Trophoblast cell (in vitro differentiated cells and primary cell): ENCODE measurements at regions not wholly inside any gene's neighbourhood (a gene's known extent, or its start where the extent isn't known, plus 50 kb on each side); places are given as distances from the start of the nearest gene placed in this dataset.

Experiments used
- DNase-seq, 2 donors: peaks; one replicate each; pipeline ENCODE4 v3.0.0-alpha.2; 2016
- H2AFZ ChIP-seq: 2 replicates; pipeline ENCODE4 v1.6.1; 2013; ENCODE audit warnings: low read length, moderate library complexity, mild to moderate bottlenecking; ENCODE audit not compliant: insufficient read depth, poor library complexity
- H2AK5ac ChIP-seq: 2 replicates; pipeline ENCODE4 v1.6.1; 2013; ENCODE audit warnings: mild to moderate bottlenecking, low read length
- H2BK120ac ChIP-seq: 2 replicates; pipeline ENCODE4 v1.6.1; 2013; ENCODE audit warnings: low read length, mild to moderate bottlenecking, moderate library complexity; ENCODE audit not compliant: insufficient read depth, poor library complexity
- H2BK12ac ChIP-seq: 2 replicates; pipeline ENCODE4 v1.6.1; 2013; ENCODE audit warnings: mild to moderate bottlenecking, low read length, moderate library complexity
- H2BK5ac ChIP-seq: 2 replicates; pipeline ENCODE4 v1.6.1; 2013; ENCODE audit warnings: low read length, low read depth, moderate library complexity, mild to moderate bottlenecking; ENCODE audit not compliant: poor library complexity
- H3K14ac ChIP-seq: 2 replicates; pipeline ENCODE4 v1.6.1; 2013; ENCODE audit warnings: mild to moderate bottlenecking, low read length
- H3K18ac ChIP-seq: 2 replicates; pipeline ENCODE4 v1.6.1; 2013; ENCODE audit warnings: mild to moderate bottlenecking, low read length
- H3K23ac ChIP-seq: 2 replicates; pipeline ENCODE4 v1.6.1; 2013; ENCODE audit warnings: low read length
- H3K27ac ChIP-seq: 2 replicates; pipeline ENCODE4 v1.5.1; 2013; ENCODE audit warnings: low read depth, mild to moderate bottlenecking, inconsistent platforms, low read length, moderate library complexity
- H3K27me3 ChIP-seq: 2 replicates; pipeline ENCODE4 v1.6.1; 2013; ENCODE audit warnings: inconsistent platforms, mild to moderate bottlenecking, low read length, moderate library complexity; ENCODE audit not compliant: insufficient read depth
- H3K36me3 ChIP-seq, 2 experiments: 1 replicate in 1 of 2; 2 replicates in 1 of 2; pipeline ENCODE4 v1.6.1; 2013; ENCODE audit warnings: low read length in 2 of 2, mild to moderate bottlenecking in 2 of 2, moderate library complexity in 1 of 2; ENCODE audit not compliant: insufficient read depth in 2 of 2, control insufficient read depth in 1 of 2
- H3K4ac ChIP-seq: 2 replicates; pipeline ENCODE4 v1.6.1; 2013; ENCODE audit warnings: low read depth, mild to moderate bottlenecking, low read length, moderate library complexity
- H3K4me1 ChIP-seq, 2 experiments: 1 replicate in 1 of 2; 2 replicates in 1 of 2; pipeline ENCODE4 v1.6.1; 2013; ENCODE audit warnings: low read length in 2 of 2, mild to moderate bottlenecking in 2 of 2, moderate library complexity in 1 of 2; ENCODE audit not compliant: insufficient read depth in 2 of 2, control insufficient read depth in 1 of 2
- H3K4me2 ChIP-seq: 2 replicates; pipeline ENCODE4 v1.6.1; 2013; ENCODE audit warnings: inconsistent platforms, mild to moderate bottlenecking, low read length, moderate library complexity
- H3K4me3 ChIP-seq: 2 replicates; pipeline ENCODE4 v1.5.1; 2013; ENCODE audit warnings: mild to moderate bottlenecking, low read depth, low read length, inconsistent platforms
- H3K79me1 ChIP-seq: one replicate; pipeline ENCODE4 v1.6.1; 2013; ENCODE audit warnings: low read length
- H3K79me2 ChIP-seq: 2 replicates; pipeline ENCODE4 v1.6.1; 2013; ENCODE audit warnings: low read length, mild to moderate bottlenecking; ENCODE audit not compliant: control insufficient read depth, insufficient read depth, poor library complexity
- H3K9ac ChIP-seq: 2 replicates; pipeline ENCODE4 v1.6.1; 2013; ENCODE audit warnings: mild to moderate bottlenecking, low read length
- H3K9me3 ChIP-seq: 2 replicates; pipeline ENCODE4 v1.6.1; 2013; ENCODE audit warnings: low read depth, mild to moderate bottlenecking, control low read depth, inconsistent platforms, low read length; ENCODE audit not compliant: insufficient read depth
- H4K12ac ChIP-seq: 2 replicates; pipeline ENCODE4 v1.6.1; 2013; ENCODE audit warnings: low read depth, mild to moderate bottlenecking, low read length, moderate library complexity
- H4K8ac ChIP-seq: 2 replicates; pipeline ENCODE4 v1.6.1; 2013; ENCODE audit warnings: low read depth, mild to moderate bottlenecking, low read length, moderate library complexity
- H4K91ac ChIP-seq: one replicate; pipeline ENCODE4 v1.6.1; 2013; ENCODE audit warnings: low read depth, mild to moderate bottlenecking, low read length, moderate library complexity
- WGBS: extraction: QIAGEN DNeasy Blood & Tissue Kit; methylation state at CpG from one replicate; pipeline ENCODE4 v1.1.7; 2013; ENCODE audit warnings: missing lambda C conversion rate; ENCODE audit not compliant: insufficient read length, insufficient coverage; ENCODE audit errors: extremely low coverage; 5-methylcytosine and 5-hydroxymethylcytosine counted together

GRCh38 chr22:47724030-47724429 is 961.6 kb downstream of the TBC1D22A start:
- no peak overlapping the region for H4K91ac ChIP-seq
- no peaks in the 10 kb centered on the region for H3K79me2 ChIP-seq
- no peak overlapping the region for H3K27ac ChIP-seq
- no peak overlapping the region for H4K12ac ChIP-seq
- WGBS = no CpG with 5 or more reads among the region's 5 CpGs
- H3K36me3 ChIP-seq = no peaks in the 10 kb centered on the region
- no peak overlapping the region for H3K14ac ChIP-seq
- no peak overlapping the region for H2BK12ac ChIP-seq
- no peak overlapping the region for H3K18ac ChIP-seq
- no peak overlapping the region for H2AFZ ChIP-seq
- no peak overlapping the region for H2AK5ac ChIP-seq
- no peaks in the 10 kb centered on the region for H3K9me3 ChIP-seq
- no peak for DNase-seq
- no peak overlapping the region for H2BK120ac ChIP-seq
- H3K27me3 ChIP-seq = no peaks in the 10 kb centered on the region
- H3K4me3 ChIP-seq = no peak overlapping the region
- no peaks in the 10 kb centered on the region for H3K79me1 ChIP-seq
- H2BK5ac ChIP-seq = no peak overlapping the region
- no peaks in the 10 kb centered on the region for H3K4me1 ChIP-seq
- no peak overlapping the region for H3K4ac ChIP-seq
- no peak overlapping the region for H4K8ac ChIP-seq
- no peak overlapping the region for H3K9ac ChIP-seq
- no peak overlapping the region for H3K4me2 ChIP-seq
- H3K23ac ChIP-seq = no peak overlapping the region

- WGBS = no CpG with 5 or more reads among the region's 3 CpGs
- H3K27ac ChIP-seq = no peak overlapping the region
- no peak overlapping the region for H2BK5ac ChIP-seq
These were observed 955.9 kb downstream of the TBC1D22A start for GRCh38 chr22:47718337-47718736.

GRCh38 chr22:47716890-47717615 is 954.6 kb downstream of the TBC1D22A start:
- no peak overlapping the region for H3K4ac ChIP-seq
- H2AFZ ChIP-seq = no peak overlapping the region
- no CpG with 5 or more reads among the region's 16 CpGs for WGBS
- H2BK5ac ChIP-seq = no peak overlapping the region
- H3K4me2 ChIP-seq = no peak overlapping the region
- no peak overlapping the region for H3K9ac ChIP-seq
- H3K36me3 ChIP-seq = no peaks in the 10 kb centered on the region
- no peak for DNase-seq
- no peaks in the 10 kb centered on the region for H3K79me1 ChIP-seq
- H3K27ac ChIP-seq = no peak overlapping the region
- H3K9me3 ChIP-seq = peaks cover 2% of the 10 kb centered on the region
- no peak overlapping the region for H3K23ac ChIP-seq
- H3K4me1 ChIP-seq = no peaks in the 10 kb centered on the region
- H3K18ac ChIP-seq = no peak overlapping the region
- no peaks in the 10 kb centered on the region for H3K27me3 ChIP-seq
- no peak overlapping the region for H2BK12ac ChIP-seq
- H2AK5ac ChIP-seq = no peak overlapping the region
- H3K4me3 ChIP-seq = no peak overlapping the region
- H3K14ac ChIP-seq = no peak overlapping the region
- no peak overlapping the region for H4K91ac ChIP-seq
- H3K79me2 ChIP-seq = no peaks in the 10 kb centered on the region
- no peak overlapping the region for H2BK120ac ChIP-seq
- no peak overlapping the region for H4K8ac ChIP-seq
- H4K12ac ChIP-seq = no peak overlapping the region

More at GRCh38 chr22:47718337-47718736, 955.9 kb downstream of the TBC1D22A start:
- Histone ChIP-seq H3K4me3 (no peak overlapping the region), H3K4me1 (no peaks in the 10 kb centered on the region), H3K18ac (no peak overlapping the region), H3K9ac (no peak overlapping the region), H3K4ac (no peak overlapping the region), H3K79me1 (no peaks in the 10 kb centered on the region), H3K27me3 (no peaks in the 10 kb centered on the region), H3K79me2 (no peaks in the 10 kb centered on the region), H4K91ac (no peak overlapping the region), H4K8ac (no peak overlapping the region), H2BK120ac (no peak overlapping the region), H2AK5ac (no peak overlapping the region), H3K9me3 (peaks cover 2% of the 10 kb centered on the region), H4K12ac (no peak overlapping the region), H2AFZ (no peak overlapping the region), H3K23ac (no peak overlapping the region), H3K36me3 (no peaks in the 10 kb centered on the region), H3K14ac (no peak overlapping the region), H2BK12ac (no peak overlapping the region), H3K4me2 (no peak overlapping the region)
- no peak for DNase-seq

- no peak for DNase-seq
- H3K27me3 ChIP-seq = no peaks in the 10 kb centered on the region
- H4K8ac ChIP-seq = no peak overlapping the region
- no peak overlapping the region for H2BK5ac ChIP-seq
- H3K14ac ChIP-seq = no peak overlapping the region
- H3K4ac ChIP-seq = no peak overlapping the region
- no peaks in the 10 kb centered on the region for H3K36me3 ChIP-seq
- no CpG with 5 or more reads among the region's 18 CpGs for WGBS
- H3K4me2 ChIP-seq = no peak overlapping the region
- no peak overlapping the region for H3K18ac ChIP-seq
- no peak overlapping the region for H3K23ac ChIP-seq
- no peak overlapping the region for H4K12ac ChIP-seq
- no peak overlapping the region for H3K27ac ChIP-seq
- H2BK120ac ChIP-seq = no peak overlapping the region
- no peaks in the 10 kb centered on the region for H3K4me1 ChIP-seq
- H2AFZ ChIP-seq = no peak overlapping the region
- H3K4me3 ChIP-seq = no peak overlapping the region
- no peak overlapping the region for H2BK12ac ChIP-seq
- no peak overlapping the region for H3K9ac ChIP-seq
- no peak overlapping the region for H4K91ac ChIP-seq
- H2AK5ac ChIP-seq = no peak overlapping the region
- peaks cover 2% of the 10 kb centered on the region for H3K9me3 ChIP-seq
- no peaks in the 10 kb centered on the region for H3K79me2 ChIP-seq
- no peaks in the 10 kb centered on the region for H3K79me1 ChIP-seq
These were observed 953.6 kb downstream of the TBC1D22A start for GRCh38 chr22:47715866-47716578.
